H1 (cell line): ENCODE measurements at regions not wholly inside any gene's neighbourhood (a gene's known extent, or its start where the extent isn't known, plus 50 kb on each side); places are given as distances from the start of the nearest gene placed in this dataset.

Source experiments
- TF ChIP-seq, protein P1 (sequence below): fragments of 300-600 bp; sonication (generic); IDR thresholded peaks from 2 replicates; pipeline ENCODE4 v1.7.1; 2012; ENCODE audit warnings: low read length, moderate library complexity, mild to moderate bottlenecking, inconsistent platforms; ENCODE audit not compliant: insufficient replicate concordance

DNA sequence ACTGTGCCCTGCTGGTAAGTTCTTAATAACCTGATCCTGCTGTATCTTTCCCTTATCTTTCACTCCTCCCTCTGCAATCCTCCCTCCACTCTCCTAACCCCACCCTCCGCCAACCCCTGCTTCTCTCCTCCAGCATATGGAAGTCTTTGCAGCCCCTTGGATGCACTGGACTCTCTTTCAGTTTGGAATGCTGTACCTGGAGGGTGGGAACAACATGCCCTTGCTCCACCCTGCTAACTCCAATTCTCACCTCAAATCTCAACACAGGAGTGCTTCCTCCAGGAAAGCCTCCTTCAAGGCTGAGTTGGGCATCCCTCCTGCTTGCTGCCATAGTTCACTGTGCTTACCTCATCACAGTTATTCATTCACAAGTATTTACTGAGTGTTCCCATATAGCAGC is 52.8 kb upstream of the LDLRAD3 start (continued):
- TF ChIP-seq, protein P1, sequence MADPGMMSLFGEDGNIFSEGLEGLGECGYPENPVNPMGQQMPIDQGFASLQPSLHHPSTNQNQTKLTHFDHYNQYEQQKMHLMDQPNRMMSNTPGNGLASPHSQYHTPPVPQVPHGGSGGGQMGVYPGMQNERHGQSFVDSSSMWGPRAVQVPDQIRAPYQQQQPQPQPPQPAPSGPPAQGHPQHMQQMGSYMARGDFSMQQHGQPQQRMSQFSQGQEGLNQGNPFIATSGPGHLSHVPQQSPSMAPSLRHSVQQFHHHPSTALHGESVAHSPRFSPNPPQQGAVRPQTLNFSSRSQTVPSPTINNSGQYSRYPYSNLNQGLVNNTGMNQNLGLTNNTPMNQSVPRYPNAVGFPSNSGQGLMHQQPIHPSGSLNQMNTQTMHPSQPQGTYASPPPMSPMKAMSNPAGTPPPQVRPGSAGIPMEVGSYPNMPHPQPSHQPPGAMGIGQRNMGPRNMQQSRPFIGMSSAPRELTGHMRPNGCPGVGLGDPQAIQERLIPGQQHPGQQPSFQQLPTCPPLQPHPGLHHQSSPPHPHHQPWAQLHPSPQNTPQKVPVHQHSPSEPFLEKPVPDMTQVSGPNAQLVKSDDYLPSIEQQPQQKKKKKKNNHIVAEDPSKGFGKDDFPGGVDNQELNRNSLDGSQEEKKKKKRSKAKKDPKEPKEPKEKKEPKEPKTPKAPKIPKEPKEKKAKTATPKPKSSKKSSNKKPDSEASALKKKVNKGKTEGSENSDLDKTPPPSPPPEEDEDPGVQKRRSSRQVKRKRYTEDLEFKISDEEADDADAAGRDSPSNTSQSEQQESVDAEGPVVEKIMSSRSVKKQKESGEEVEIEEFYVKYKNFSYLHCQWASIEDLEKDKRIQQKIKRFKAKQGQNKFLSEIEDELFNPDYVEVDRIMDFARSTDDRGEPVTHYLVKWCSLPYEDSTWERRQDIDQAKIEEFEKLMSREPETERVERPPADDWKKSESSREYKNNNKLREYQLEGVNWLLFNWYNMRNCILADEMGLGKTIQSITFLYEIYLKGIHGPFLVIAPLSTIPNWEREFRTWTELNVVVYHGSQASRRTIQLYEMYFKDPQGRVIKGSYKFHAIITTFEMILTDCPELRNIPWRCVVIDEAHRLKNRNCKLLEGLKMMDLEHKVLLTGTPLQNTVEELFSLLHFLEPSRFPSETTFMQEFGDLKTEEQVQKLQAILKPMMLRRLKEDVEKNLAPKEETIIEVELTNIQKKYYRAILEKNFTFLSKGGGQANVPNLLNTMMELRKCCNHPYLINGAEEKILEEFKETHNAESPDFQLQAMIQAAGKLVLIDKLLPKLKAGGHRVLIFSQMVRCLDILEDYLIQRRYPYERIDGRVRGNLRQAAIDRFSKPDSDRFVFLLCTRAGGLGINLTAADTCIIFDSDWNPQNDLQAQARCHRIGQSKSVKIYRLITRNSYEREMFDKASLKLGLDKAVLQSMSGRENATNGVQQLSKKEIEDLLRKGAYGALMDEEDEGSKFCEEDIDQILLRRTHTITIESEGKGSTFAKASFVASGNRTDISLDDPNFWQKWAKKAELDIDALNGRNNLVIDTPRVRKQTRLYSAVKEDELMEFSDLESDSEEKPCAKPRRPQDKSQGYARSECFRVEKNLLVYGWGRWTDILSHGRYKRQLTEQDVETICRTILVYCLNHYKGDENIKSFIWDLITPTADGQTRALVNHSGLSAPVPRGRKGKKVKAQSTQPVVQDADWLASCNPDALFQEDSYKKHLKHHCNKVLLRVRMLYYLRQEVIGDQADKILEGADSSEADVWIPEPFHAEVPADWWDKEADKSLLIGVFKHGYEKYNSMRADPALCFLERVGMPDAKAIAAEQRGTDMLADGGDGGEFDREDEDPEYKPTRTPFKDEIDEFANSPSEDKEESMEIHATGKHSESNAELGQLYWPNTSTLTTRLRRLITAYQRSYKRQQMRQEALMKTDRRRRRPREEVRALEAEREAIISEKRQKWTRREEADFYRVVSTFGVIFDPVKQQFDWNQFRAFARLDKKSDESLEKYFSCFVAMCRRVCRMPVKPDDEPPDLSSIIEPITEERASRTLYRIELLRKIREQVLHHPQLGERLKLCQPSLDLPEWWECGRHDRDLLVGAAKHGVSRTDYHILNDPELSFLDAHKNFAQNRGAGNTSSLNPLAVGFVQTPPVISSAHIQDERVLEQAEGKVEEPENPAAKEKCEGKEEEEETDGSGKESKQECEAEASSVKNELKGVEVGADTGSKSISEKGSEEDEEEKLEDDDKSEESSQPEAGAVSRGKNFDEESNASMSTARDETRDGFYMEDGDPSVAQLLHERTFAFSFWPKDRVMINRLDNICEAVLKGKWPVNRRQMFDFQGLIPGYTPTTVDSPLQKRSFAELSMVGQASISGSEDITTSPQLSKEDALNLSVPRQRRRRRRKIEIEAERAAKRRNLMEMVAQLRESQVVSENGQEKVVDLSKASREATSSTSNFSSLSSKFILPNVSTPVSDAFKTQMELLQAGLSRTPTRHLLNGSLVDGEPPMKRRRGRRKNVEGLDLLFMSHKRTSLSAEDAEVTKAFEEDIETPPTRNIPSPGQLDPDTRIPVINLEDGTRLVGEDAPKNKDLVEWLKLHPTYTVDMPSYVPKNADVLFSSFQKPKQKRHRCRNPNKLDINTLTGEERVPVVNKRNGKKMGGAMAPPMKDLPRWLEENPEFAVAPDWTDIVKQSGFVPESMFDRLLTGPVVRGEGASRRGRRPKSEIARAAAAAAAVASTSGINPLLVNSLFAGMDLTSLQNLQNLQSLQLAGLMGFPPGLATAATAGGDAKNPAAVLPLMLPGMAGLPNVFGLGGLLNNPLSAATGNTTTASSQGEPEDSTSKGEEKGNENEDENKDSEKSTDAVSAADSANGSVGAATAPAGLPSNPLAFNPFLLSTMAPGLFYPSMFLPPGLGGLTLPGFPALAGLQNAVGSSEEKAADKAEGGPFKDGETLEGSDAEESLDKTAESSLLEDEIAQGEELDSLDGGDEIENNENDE = no peak
